GM12878 (cell line): ENCODE measurements at regions not wholly inside any gene's neighbourhood (a gene's known extent, or its start where the extent isn't known, plus 50 kb on each side); places are given as distances from the start of the nearest gene placed in this dataset.

Source experiments
- ATAC-seq: fragments of 200-7000 bp; cut with Tn5 transposase; 3 replicates; pipeline ENCODE4 v1.9.1; 2020; ENCODE audit warnings: mild to moderate bottlenecking, moderate library complexity
- BruUV-seq: library from RNA; stranded (reverse); fragments of 400-500 nt; replicated peaks from 2 replicates; lab custom pipeline; 2021; lab: Mats Ljungman, UMichigan
- CTCF ChIA-PET: fragments of 300-600 bp; sonication (Branson Sonifier 250); formaldehyde crosslinking; extraction: SDS; loops from one replicate; lab custom pipeline; 2021; ENCODE audit warnings: inconsistent platforms; lab: Yijun Ruan, JAX
- POLR2A ChIA-PET: fragments of 350-600 bp; formaldehyde crosslinking; extraction: SDS; loops from one replicate; lab custom pipeline; 2021; ENCODE audit warnings: inconsistent platforms; lab: Charles Lee
- RAD21 ChIA-PET: fragments of 300-600 bp; sonication (Branson Sonifier 250); formaldehyde crosslinking; loops from one replicate; lab custom pipeline; 2023; ENCODE audit warnings: antibody characterized with exemption; ENCODE audit not compliant: unreplicated experiment; lab: Charles Lee
- SMC1A ChIA-PET: fragments of 300-600 bp; sonication (Branson Sonifier 250); formaldehyde crosslinking; loops from one replicate; lab custom pipeline; 2023; ENCODE audit not compliant: unreplicated experiment, uncharacterized antibody; lab: Charles Lee
- DNase-seq: peaks from one replicate; pipeline ENCODE4 v3.0.0-alpha.2; 2011; ENCODE audit warnings: low read depth, low spot score
- FAIRE-seq: peaks from 3 replicates; lab custom pipeline; 2011; peaks lifted over from hg19 to GRCh38; lab: Jason Lieb, UNC
- H2AFZ ChIP-seq: 2 replicates; pipeline ENCODE4 v1.6.0; 2011; ENCODE audit warnings: low read depth, low read length, control low read depth; ENCODE audit not compliant: control insufficient read depth
- H3K27ac ChIP-seq: 2 replicates; pipeline ENCODE4 v1.5.1; 2011; ENCODE audit warnings: control low read depth; ENCODE audit not compliant: control insufficient read depth, insufficient read depth
- H3K27me3 ChIP-seq, 2 experiments: replicated peaks in 1 of 2; 2 replicates each; pipeline versions ENCODE4 v1.6.0 to v1.6.1; 2011; ENCODE audit warnings: low read length in 1 of 2; ENCODE audit not compliant: control insufficient read depth in 2 of 2, insufficient read depth in 2 of 2
- H3K36me3 ChIP-seq, 2 experiments: 2 replicates each; pipeline ENCODE4 v1.5.1; 2011; ENCODE audit warnings: low read length in 1 of 2; ENCODE audit not compliant: control insufficient read depth in 2 of 2, insufficient read depth in 2 of 2
- H3K4me1 ChIP-seq: 2 replicates; pipeline ENCODE4 v1.6.1; 2011; ENCODE audit warnings: mild to moderate bottlenecking, low read length, moderate library complexity, mixed read lengths; ENCODE audit not compliant: control insufficient read depth, insufficient read depth
- H3K4me2 ChIP-seq: 2 replicates; pipeline ENCODE4 v1.6.0; 2011; ENCODE audit warnings: control low read depth; ENCODE audit not compliant: control insufficient read depth, insufficient read depth
- H3K4me3 ChIP-seq: fragments of 200-600 bp; sonication (generic); 2 replicates; pipeline ENCODE4 v1.5.1; 2016
- H3K79me2 ChIP-seq: 2 replicates; pipeline ENCODE4 v1.6.0; 2011; ENCODE audit warnings: low read length; ENCODE audit not compliant: control insufficient read depth, insufficient read depth
- H3K9ac ChIP-seq: 2 replicates; pipeline ENCODE4 v1.8.0; 2011; ENCODE audit warnings: low read length, control low read depth, mixed read lengths; ENCODE audit not compliant: control insufficient read depth, insufficient read depth
- H3K9me3 ChIP-seq: replicated peaks from 3 replicates; pipeline ENCODE4 v1.5.1; 2011; ENCODE audit warnings: mild to moderate bottlenecking, low read length; ENCODE audit not compliant: control insufficient read depth, insufficient read depth
- H4K20me1 ChIP-seq: 2 replicates; pipeline ENCODE4 v1.6.0; 2011; ENCODE audit not compliant: control insufficient read depth, insufficient read depth
- BHLHE40 ChIP-seq, 2 experiments: fragments of 450-650 bp in 1 of 2; IDR thresholded peaks; 2 replicates each; pipeline ENCODE4 v1.6.1; 2011 to 2017; ENCODE audit warnings: low read depth in 2 of 2, borderline replicate concordance in 1 of 2, improper control_type of control experiment in 1 of 2, low read length in 1 of 2, mild to moderate bottlenecking in 1 of 2
- MEF2A ChIP-seq: IDR thresholded peaks from 2 replicates; pipeline ENCODE4 v1.6.1; 2011; ENCODE audit warnings: low read depth, mild to moderate bottlenecking, low read length, moderate library complexity; ENCODE audit not compliant: insufficient read depth
- MTA2 ChIP-seq: fragments of 450-650 bp; IDR thresholded peaks from 2 replicates; pipeline ENCODE4 v1.6.1; 2016; ENCODE audit warnings: low read depth, mild to moderate bottlenecking, moderate library complexity
- NR2F1 ChIP-seq: fragments of 450-650 bp; conservative IDR thresholded peaks from 2 replicates; pipeline ENCODE4 v1.6.1; 2017; ENCODE audit warnings: mild to moderate bottlenecking
- WGBS: methylation state at CpG from one replicate; pipeline ENCODE4 v1.1.6; 2016; ENCODE audit warnings: low lambda C conversion rate; ENCODE audit not compliant: insufficient replicate concordance, insufficient coverage; ENCODE audit errors: missing lambda C conversion rate; 5-methylcytosine and 5-hydroxymethylcytosine counted together
- in situ Hi-C: fragments of 300-500 bp; cut with MboI; formaldehyde crosslinking; loops from 9 replicates; pipeline ENCODE4 v1.14.3; 2018; ENCODE audit warnings: mixed read lengths
- intact Hi-C: fragments of 100-400 bp; cut with micrococcal nuclease; formaldehyde crosslinking; loops from one replicate; pipeline ENCODE4 v1.14.2; 2022; ENCODE audit not compliant: unreplicated experiment
- TF ChIP-seq, protein P1 (sequence below): fragments of 450-650 bp; IDR thresholded peaks from 2 replicates; pipeline ENCODE4 v1.6.1; 2017; ENCODE audit warnings: low read depth, mild to moderate bottlenecking, moderate library complexity

GRCh38 chr10:93215312-93215711, 141.6 kb downstream of the CYP26A1 start (continued):
- no peak for TF ChIP-seq MTA2
- TF ChIP-seq BHLHE40 (IDR thresholded peaks at IDR 0.05; ENCODE audit: borderline replicate concordance in 1 of 2, low read depth in 2 of 2, low read length in 1 of 2), result no peak
- no peak for TF ChIP-seq NR2F1

DNA sequence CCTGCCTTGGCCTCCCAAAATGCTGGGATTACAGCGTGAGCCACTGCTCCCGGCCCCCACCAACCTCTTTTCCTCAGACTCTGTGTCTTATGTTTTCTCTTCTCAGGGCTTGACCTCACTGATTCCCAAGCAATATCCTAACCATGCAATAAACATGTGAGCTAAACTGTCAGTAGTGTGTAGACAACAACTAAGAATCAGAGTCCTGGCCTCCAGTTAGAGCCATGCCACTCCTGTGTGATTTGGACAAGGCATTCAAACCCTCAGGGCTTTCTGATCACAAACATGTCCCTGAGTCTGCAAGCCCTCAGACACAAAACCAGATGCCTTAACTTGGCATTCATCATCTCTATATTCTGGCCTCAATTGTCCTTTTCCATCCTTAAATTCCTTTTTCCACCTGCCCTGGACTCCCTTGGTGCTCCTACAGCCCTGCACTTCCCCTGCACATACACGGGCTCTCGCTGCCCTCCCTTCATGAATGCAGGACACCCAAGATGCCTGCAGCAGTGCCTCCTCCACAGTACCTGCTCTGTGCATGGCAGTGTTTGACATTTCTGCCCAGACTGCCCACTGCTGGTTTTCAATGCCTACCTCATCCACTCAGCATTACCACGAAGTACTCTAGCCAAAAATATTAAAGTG, 142.8 kb downstream of the CYP26A1 start:
- WGBS, result 50% methylated on average over 5 of the region's 5 CpGs
- CTCF ChIA-PET, result no interaction called here
- SMC1A ChIA-PET, result no interaction called here
- Histone ChIP-seq H3K27ac (no peak overlapping the region), H3K4me3 (no peak overlapping the region), H3K36me3 (no peaks in the 10 kb centered on the region), H3K4me1 (no peaks in the 10 kb centered on the region), H3K79me2 (no peaks in the 10 kb centered on the region), H3K4me2 (no peak overlapping the region), H3K27me3 (peaks cover 0 to 3% of the 10 kb centered on the region in 2 experiments; a peak in 2 of 4 replicates), H3K9me3 (no peaks in the 10 kb centered on the region), H4K20me1 (no peaks in the 10 kb centered on the region), H3K9ac (no peak overlapping the region), H2AFZ (no peak overlapping the region)
- intact Hi-C loops, result no loop called here
- no TSS peak for BruUV-seq
- ATAC-seq (no peak), FAIRE-seq (no peak), DNase-seq (no peak)
- POLR2A ChIA-PET, result no interaction called here
- no peak for TF ChIP-seq MEF2A
- TF ChIP-seq, protein P1, sequence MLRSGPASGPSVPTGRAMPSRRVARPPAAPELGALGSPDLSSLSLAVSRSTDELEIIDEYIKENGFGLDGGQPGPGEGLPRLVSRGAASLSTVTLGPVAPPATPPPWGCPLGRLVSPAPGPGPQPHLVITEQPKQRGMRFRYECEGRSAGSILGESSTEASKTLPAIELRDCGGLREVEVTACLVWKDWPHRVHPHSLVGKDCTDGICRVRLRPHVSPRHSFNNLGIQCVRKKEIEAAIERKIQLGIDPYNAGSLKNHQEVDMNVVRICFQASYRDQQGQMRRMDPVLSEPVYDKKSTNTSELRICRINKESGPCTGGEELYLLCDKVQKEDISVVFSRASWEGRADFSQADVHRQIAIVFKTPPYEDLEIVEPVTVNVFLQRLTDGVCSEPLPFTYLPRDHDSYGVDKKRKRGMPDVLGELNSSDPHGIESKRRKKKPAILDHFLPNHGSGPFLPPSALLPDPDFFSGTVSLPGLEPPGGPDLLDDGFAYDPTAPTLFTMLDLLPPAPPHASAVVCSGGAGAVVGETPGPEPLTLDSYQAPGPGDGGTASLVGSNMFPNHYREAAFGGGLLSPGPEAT, result no peak
- in situ Hi-C loops, result no loop called here
- RAD21 ChIA-PET, result no interaction called here
